ENCODE measurements at regions not wholly inside any gene's neighbourhood (a gene's known extent, or its start where the extent isn't known, plus 50 kb on each side); places are given as distances from the start of the nearest gene placed in this dataset.
"Not testable (repeated sequence)": the region's sequence is repeated elsewhere in the genome, so short reads cannot be mapped to it uniquely, and the experiment has no call there.

- Histone ChIP-seq H3K4me3 (no peak overlapping the region), H3K9me3 (no peaks in the 10 kb centered on the region), H3K4me1 (no peaks in the 10 kb centered on the region), H3K36me3 (no peaks in the 10 kb centered on the region), H3K27ac (no peak overlapping the region), H3K27me3 (no peaks in the 10 kb centered on the region)
- intact Hi-C loops (cut with DNase I; ENCODE audit: low total_unique reads), result no loop called here
- in situ Hi-C loops (cut with MboI; ENCODE audit: low sequenced_read_pairs in 4 of 4), result no loop called here
- DNase-seq (no peak), ATAC-seq (no peak)
- no peak for TF ChIP-seq POLR2A (IDR thresholded peaks at IDR 0.05)
Measured at GRCh38 chr12:112627851-112628250, 163.7 kb upstream of the RPH3A start.

GRCh38 chr12:112631974-112632373, 159.6 kb upstream of the RPH3A start:
- in situ Hi-C loops (cut with MboI; ENCODE audit: low sequenced_read_pairs in 4 of 4); H3K36me3 ChIP-seq; intact Hi-C loops (cut with DNase I; ENCODE audit: low total_unique reads); H3K27ac ChIP-seq; H3K4me3 ChIP-seq; H3K27me3 ChIP-seq; ATAC-seq; H3K9me3 ChIP-seq; H3K4me1 ChIP-seq; DNase-seq: not testable (repeated sequence)

DNA sequence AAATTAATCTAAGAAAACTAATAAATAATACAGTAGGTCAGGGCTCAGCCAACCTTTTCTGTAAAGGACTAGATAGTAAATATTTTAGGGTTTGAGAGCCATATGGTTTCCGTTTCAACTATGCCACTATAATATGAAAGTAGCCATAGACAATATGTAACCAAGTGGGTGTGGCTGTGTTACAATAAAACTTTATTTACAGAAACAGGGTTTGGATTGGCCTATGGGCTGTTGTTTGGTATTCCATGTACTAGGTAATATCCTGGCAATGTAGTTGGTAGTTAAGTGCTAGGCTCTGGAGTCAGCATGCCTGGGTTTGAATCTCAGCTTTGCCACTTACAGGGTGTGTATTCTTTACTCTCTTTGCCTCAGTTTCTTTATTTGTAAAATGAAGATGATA, 156.5 kb upstream of the RPH3A start:
- no peaks in the 10 kb centered on the region for H3K36me3 ChIP-seq
- H3K27ac ChIP-seq, result no peak overlapping the region
- DNase-seq (no peak), ATAC-seq (no peak)
- intact Hi-C loops (cut with DNase I; ENCODE audit: low total_unique reads) (no loop called here), in situ Hi-C loops (cut with MboI; ENCODE audit: low sequenced_read_pairs in 4 of 4) (no loop called here)
- H3K4me3 ChIP-seq, result no peak overlapping the region
- no peaks in the 10 kb centered on the region for H3K27me3 ChIP-seq
- no peaks in the 10 kb centered on the region for H3K9me3 ChIP-seq
- TF ChIP-seq POLR2A (IDR thresholded peaks at IDR 0.05), result no peak
- TF ChIP-seq, protein P1, sequence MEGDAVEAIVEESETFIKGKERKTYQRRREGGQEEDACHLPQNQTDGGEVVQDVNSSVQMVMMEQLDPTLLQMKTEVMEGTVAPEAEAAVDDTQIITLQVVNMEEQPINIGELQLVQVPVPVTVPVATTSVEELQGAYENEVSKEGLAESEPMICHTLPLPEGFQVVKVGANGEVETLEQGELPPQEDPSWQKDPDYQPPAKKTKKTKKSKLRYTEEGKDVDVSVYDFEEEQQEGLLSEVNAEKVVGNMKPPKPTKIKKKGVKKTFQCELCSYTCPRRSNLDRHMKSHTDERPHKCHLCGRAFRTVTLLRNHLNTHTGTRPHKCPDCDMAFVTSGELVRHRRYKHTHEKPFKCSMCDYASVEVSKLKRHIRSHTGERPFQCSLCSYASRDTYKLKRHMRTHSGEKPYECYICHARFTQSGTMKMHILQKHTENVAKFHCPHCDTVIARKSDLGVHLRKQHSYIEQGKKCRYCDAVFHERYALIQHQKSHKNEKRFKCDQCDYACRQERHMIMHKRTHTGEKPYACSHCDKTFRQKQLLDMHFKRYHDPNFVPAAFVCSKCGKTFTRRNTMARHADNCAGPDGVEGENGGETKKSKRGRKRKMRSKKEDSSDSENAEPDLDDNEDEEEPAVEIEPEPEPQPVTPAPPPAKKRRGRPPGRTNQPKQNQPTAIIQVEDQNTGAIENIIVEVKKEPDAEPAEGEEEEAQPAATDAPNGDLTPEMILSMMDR (IDR thresholded peaks at IDR 0.05 in 4 of 5, conservative IDR thresholded peaks at IDR 0.05 in 1 of 5), result no peak
- no peaks in the 10 kb centered on the region for H3K4me1 ChIP-seq

GRCh38 chr12:112638420-112638819, 153.1 kb upstream of the RPH3A start:
- TF ChIP-seq, protein P1 (IDR thresholded peaks at IDR 0.05 in 4 of 5, conservative IDR thresholded peaks at IDR 0.05 in 1 of 5), result no peak
- TF ChIP-seq POLR2A (IDR thresholded peaks at IDR 0.05), result no peak
- DNase-seq (no peak), ATAC-seq (no peak)
- no peaks in the 10 kb centered on the region for H3K9me3 ChIP-seq
- intact Hi-C loops (cut with DNase I; ENCODE audit: low total_unique reads), result no loop called here
- no peak overlapping the region for H3K27ac ChIP-seq
- H3K4me1 ChIP-seq, result no peaks in the 10 kb centered on the region
- in situ Hi-C loops (cut with MboI; ENCODE audit: low sequenced_read_pairs in 4 of 4), result no loop called here
- no peaks in the 10 kb centered on the region for H3K36me3 ChIP-seq
- no peaks in the 10 kb centered on the region for H3K27me3 ChIP-seq
- no peak overlapping the region for H3K4me3 ChIP-seq

DNA sequence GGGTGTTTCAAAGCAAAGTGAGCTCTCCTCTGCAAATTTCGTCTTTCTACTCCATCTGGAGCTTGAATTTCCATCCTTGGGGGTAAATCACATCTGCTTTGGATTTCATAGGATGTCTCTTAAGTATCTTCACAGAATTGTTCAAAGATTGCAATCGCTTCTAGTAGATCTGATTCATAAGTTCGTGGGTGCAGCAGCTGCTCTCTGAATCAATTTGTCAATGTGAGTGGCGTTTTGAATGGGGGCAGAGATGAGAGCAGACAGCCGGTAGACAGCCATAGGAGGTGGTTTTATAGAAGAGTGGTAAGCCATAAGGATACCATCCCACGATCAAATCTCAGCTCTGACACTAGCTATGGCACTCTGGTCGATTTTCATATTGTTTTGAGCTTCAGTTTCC, 146.0 kb upstream of the RPH3A start:
- Histone ChIP-seq H3K4me3 (no peak overlapping the region), H3K36me3 (no peaks in the 10 kb centered on the region), H3K27ac (no peak overlapping the region), H3K9me3 (no peaks in the 10 kb centered on the region), H3K27me3 (no peaks in the 10 kb centered on the region), H3K4me1 (no peaks in the 10 kb centered on the region)
- no peak for ATAC-seq
- intact Hi-C loops (cut with DNase I; ENCODE audit: low total_unique reads), result no loop called here
- DNase-seq, result no peak
- TF ChIP-seq POLR2A (IDR thresholded peaks at IDR 0.05), result no peak
- TF ChIP-seq, protein P1 (IDR thresholded peaks at IDR 0.05 in 4 of 5, conservative IDR thresholded peaks at IDR 0.05 in 1 of 5), result no peak
- in situ Hi-C loops (cut with MboI; ENCODE audit: low sequenced_read_pairs in 4 of 4), result no loop called here

GRCh38 chr12:112656141-112656540, 135.4 kb upstream of the RPH3A start:
- in situ Hi-C loops (cut with MboI; ENCODE audit: low sequenced_read_pairs in 4 of 4) (no loop called here), intact Hi-C loops (cut with DNase I; ENCODE audit: low total_unique reads) (no loop called here)
- no peak for DNase-seq
- TF ChIP-seq POLR2A (IDR thresholded peaks at IDR 0.05), result no peak
- TF ChIP-seq, protein P1 (IDR thresholded peaks at IDR 0.05 in 4 of 5, conservative IDR thresholded peaks at IDR 0.05 in 1 of 5), result no peak
- Histone ChIP-seq H3K27ac (no peak overlapping the region), H3K4me3 (no peak overlapping the region), H3K36me3 (no peaks in the 10 kb centered on the region), H3K4me1 (no peaks in the 10 kb centered on the region), H3K27me3 (no peaks in the 10 kb centered on the region), H3K9me3 (no peaks in the 10 kb centered on the region)
- ATAC-seq, result no peak
